ENCODE measurements at regions not wholly inside any gene's neighbourhood (a gene's known extent, or its start where the extent isn't known, plus 50 kb on each side); places are given as distances from the start of the nearest gene placed in this dataset.

DNA sequence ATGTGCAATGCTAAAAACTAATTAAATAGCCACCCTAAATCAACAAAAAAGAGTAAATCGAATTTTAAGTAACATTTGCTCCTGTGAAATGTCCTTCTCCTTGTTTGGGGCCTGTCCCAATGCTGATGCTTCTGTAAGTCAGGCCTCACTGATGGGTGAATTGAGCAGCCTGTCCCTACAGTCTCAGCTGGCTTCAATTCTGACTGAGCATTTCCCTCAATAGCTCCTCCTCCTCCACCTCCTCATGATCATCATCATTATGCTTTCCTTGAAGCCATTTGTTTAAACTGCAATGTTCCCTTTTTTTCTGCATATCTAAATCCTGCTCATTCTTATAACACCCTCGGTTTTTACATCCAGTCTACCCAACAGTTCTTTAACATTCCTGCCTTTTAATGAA, 137.2 kb upstream of the CELF4 start:
- Histone ChIP-seq H3K9me3 (no peaks in the 10 kb centered on the region), H3K4me3 (no peak overlapping the region), H3K27ac (no peak overlapping the region), H3K4me1 (no peaks in the 10 kb centered on the region), H3K36me3 (no peaks in the 10 kb centered on the region), H3K27me3 (no peaks in the 10 kb centered on the region)
- TF ChIP-seq, protein P1, sequence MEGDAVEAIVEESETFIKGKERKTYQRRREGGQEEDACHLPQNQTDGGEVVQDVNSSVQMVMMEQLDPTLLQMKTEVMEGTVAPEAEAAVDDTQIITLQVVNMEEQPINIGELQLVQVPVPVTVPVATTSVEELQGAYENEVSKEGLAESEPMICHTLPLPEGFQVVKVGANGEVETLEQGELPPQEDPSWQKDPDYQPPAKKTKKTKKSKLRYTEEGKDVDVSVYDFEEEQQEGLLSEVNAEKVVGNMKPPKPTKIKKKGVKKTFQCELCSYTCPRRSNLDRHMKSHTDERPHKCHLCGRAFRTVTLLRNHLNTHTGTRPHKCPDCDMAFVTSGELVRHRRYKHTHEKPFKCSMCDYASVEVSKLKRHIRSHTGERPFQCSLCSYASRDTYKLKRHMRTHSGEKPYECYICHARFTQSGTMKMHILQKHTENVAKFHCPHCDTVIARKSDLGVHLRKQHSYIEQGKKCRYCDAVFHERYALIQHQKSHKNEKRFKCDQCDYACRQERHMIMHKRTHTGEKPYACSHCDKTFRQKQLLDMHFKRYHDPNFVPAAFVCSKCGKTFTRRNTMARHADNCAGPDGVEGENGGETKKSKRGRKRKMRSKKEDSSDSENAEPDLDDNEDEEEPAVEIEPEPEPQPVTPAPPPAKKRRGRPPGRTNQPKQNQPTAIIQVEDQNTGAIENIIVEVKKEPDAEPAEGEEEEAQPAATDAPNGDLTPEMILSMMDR (IDR thresholded peaks at IDR 0.05) = no peak
- no peak for TF ChIP-seq POLR2A (IDR thresholded peaks at IDR 0.05)
- no peak for DNase-seq

DNA sequence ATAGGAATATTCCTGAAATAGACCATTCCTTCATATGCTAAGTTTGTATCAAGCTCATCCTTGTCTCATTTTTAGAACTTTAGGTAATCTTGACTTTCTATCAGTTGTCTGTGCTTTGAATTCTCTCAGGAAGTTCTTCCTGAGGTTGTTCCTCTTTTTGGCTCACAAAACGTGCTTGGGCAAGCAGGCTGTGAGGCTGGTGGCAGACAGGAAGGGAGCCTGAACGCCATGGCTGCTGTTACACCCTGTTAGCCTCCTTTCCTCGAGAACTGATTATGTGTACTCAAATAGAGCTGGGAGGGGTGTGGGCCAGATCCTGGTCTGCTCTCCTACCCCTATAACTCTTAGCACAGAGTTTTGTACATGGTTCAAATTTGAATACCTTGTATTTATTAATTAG, 136.4 kb upstream of the CELF4 start:
- Histone ChIP-seq H3K27ac (no peak overlapping the region), H3K27me3 (no peaks in the 10 kb centered on the region), H3K9me3 (no peaks in the 10 kb centered on the region), H3K4me3 (no peak overlapping the region), H3K4me1 (no peaks in the 10 kb centered on the region), H3K36me3 (no peaks in the 10 kb centered on the region)
- DNase-seq = no peak
- TF ChIP-seq POLR2A (IDR thresholded peaks at IDR 0.05) = no peak
- TF ChIP-seq, protein P1 (IDR thresholded peaks at IDR 0.05) = no peak

GRCh38 chr18:37698508-37699040, 133.0 kb upstream of the CELF4 start:
- no peak for DNase-seq
- no peaks in the 10 kb centered on the region for H3K36me3 ChIP-seq
- TF ChIP-seq POLR2A (IDR thresholded peaks at IDR 0.05) = no peak
- TF ChIP-seq, protein P1 (IDR thresholded peaks at IDR 0.05) = no peak
- no peak overlapping the region for H3K27ac ChIP-seq
- no peak overlapping the region for H3K4me3 ChIP-seq
- H3K4me1 ChIP-seq = no peaks in the 10 kb centered on the region
- H3K9me3 ChIP-seq = no peaks in the 10 kb centered on the region
- H3K27me3 ChIP-seq = no peaks in the 10 kb centered on the region

DNA sequence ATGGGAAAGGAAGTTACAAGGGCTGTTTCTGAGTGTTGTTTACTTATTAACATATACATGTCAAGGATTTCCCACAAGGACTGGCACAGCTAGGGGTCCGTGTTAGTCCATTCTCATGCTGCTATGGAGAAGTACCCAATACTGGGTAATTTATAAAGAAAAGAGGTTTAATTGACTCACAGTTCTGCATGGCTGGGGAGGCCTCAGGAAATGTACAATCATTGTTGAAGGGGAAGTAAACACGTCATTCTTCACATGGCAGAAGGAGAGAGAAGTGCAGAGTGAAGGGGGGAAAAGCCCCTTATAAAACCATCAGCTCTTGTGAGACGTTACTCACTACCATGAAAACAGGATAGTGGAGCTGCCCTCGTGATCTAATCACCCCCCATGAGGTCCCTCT, 128.9 kb upstream of the CELF4 start:
- no peak for TF ChIP-seq POLR2A (IDR thresholded peaks at IDR 0.05)
- TF ChIP-seq, protein P1 (IDR thresholded peaks at IDR 0.05) = no peak
- no peaks in the 10 kb centered on the region for H3K4me1 ChIP-seq
- no peaks in the 10 kb centered on the region for H3K27me3 ChIP-seq
- no peak overlapping the region for H3K4me3 ChIP-seq
- no peak for DNase-seq
- no peaks in the 10 kb centered on the region for H3K36me3 ChIP-seq
- H3K9me3 ChIP-seq = no peaks in the 10 kb centered on the region
- no peak overlapping the region for H3K27ac ChIP-seq

GRCh38 chr18:37691162-37691561, 125.6 kb upstream of the CELF4 start:
- TF ChIP-seq, protein P1 (IDR thresholded peaks at IDR 0.05) = no peak
- TF ChIP-seq POLR2A (IDR thresholded peaks at IDR 0.05) = no peak
- Histone ChIP-seq H3K36me3 (no peaks in the 10 kb centered on the region), H3K4me1 (no peaks in the 10 kb centered on the region), H3K27me3 (no peaks in the 10 kb centered on the region), H3K4me3 (no peak overlapping the region), H3K9me3 (no peaks in the 10 kb centered on the region), H3K27ac (no peak overlapping the region)
- no peak for DNase-seq

DNA sequence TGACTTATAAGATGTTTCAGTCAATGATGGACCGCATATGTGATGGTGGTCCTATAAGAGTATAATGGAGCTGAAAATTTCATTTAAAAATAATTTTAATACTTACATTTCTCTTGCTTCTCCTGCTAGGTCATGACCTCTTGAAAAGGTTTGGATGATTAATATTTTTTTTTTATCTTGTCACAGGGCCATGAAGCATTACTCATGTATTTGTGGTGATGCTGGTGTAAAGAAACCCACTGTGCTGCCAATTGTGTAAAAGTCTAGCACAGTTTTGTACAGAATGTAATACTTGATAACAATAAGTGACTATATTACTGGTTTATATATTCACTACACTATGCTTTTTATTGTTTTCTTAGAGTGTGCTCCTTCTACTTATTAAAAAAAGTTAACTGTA, 124.2 kb upstream of the CELF4 start:
- Histone ChIP-seq H3K9me3 (no peaks in the 10 kb centered on the region), H3K27me3 (no peaks in the 10 kb centered on the region), H3K4me3 (no peak overlapping the region), H3K27ac (no peak overlapping the region), H3K36me3 (no peaks in the 10 kb centered on the region), H3K4me1 (no peaks in the 10 kb centered on the region)
- no peak for DNase-seq
- TF ChIP-seq, protein P1 (IDR thresholded peaks at IDR 0.05) = no peak
- no peak for TF ChIP-seq POLR2A (IDR thresholded peaks at IDR 0.05)

Data from Peyer's patch (tissue), 4 donors.